ENCODE measurements at regions not wholly inside any gene's neighbourhood (a gene's known extent, or its start where the extent isn't known, plus 50 kb on each side); places are given as distances from the start of the nearest gene placed in this dataset.
A peak's percentile ranks its signal among the peaks of the same experiment; 100 is the strongest.

GRCh38 chr1:83773059-83773458 is 225.9 kb downstream of the TTLL7 start:
- FAIRE-seq (no peak), DNase-seq (ENCODE audit: low spot score) (no peak)

GRCh38 chr1:83770319-83770661 is 228.6 kb downstream of the TTLL7 start:
- FAIRE-seq (no peak), DNase-seq (ENCODE audit: low spot score) (no peak)

- no peak for FAIRE-seq
- no peak for DNase-seq (ENCODE audit: low spot score)
Observed at GRCh38 chr1:83769594-83770318, 229.2 kb downstream of the TTLL7 start.

GRCh38 chr1:83769072-83769471 is 229.9 kb downstream of the TTLL7 start:
- no peak for FAIRE-seq
- DNase-seq (ENCODE audit: low spot score), result no peak

GRCh38 chr1:83766241-83766691 is 232.7 kb downstream of the TTLL7 start:
- DNase-seq (ENCODE audit: low spot score), result no peak
- no peak for FAIRE-seq

GRCh38 chr1:83765125-83765524 is 233.8 kb downstream of the TTLL7 start:
- DNase-seq (ENCODE audit: low spot score), result no peak
- FAIRE-seq, result no peak

- DNase-seq (ENCODE audit: low spot score) (no peak), FAIRE-seq (no peak)
Observed at GRCh38 chr1:83764209-83764608, 234.7 kb downstream of the TTLL7 start.

GRCh38 chr1:83763361-83764095 is 235.4 kb downstream of the TTLL7 start:
- FAIRE-seq (no peak), DNase-seq (ENCODE audit: low spot score) (no peak)

- no peak for FAIRE-seq
- no peak for DNase-seq (ENCODE audit: low spot score)
Observed at GRCh38 chr1:83762416-83762815, 236.5 kb downstream of the TTLL7 start.

GRCh38 chr1:83762039-83762365 is 236.9 kb downstream of the TTLL7 start:
- no peak for DNase-seq (ENCODE audit: low spot score)
- FAIRE-seq, result no peak

- FAIRE-seq (no peak), DNase-seq (ENCODE audit: low spot score) (no peak)
Observed at GRCh38 chr1:83761167-83762038, 237.5 kb downstream of the TTLL7 start.

- DNase-seq (ENCODE audit: low spot score) (peak; percentile 6), FAIRE-seq (no peak)
Observed at GRCh38 chr1:83760226-83761021, 238.5 kb downstream of the TTLL7 start.

- FAIRE-seq (no peak), DNase-seq (ENCODE audit: low spot score) (no peak)
Observed at GRCh38 chr1:83756984-83757717, 241.8 kb downstream of the TTLL7 start.

- DNase-seq (ENCODE audit: low spot score) (no peak), FAIRE-seq (no peak)
Observed at GRCh38 chr1:83751602-83752001, 247.3 kb downstream of the TTLL7 start.

GRCh38 chr1:83750201-83750600 is 248.7 kb downstream of the TTLL7 start:
- DNase-seq (ENCODE audit: low spot score) (no peak), FAIRE-seq (no peak)

GRCh38 chr1:83747853-83748482 is 251.0 kb downstream of the TTLL7 start:
- DNase-seq (ENCODE audit: low spot score) (no peak), FAIRE-seq (no peak)

GRCh38 chr1:83746234-83746633 is 252.7 kb downstream of the TTLL7 start:
- no peak for DNase-seq (ENCODE audit: low spot score)
- FAIRE-seq, result no peak

GRCh38 chr1:83742446-83742845 is 256.5 kb downstream of the TTLL7 start:
- FAIRE-seq (no peak), DNase-seq (ENCODE audit: low spot score) (no peak)

- no peak for FAIRE-seq
- DNase-seq (ENCODE audit: low spot score), result no peak
Observed at GRCh38 chr1:83741770-83742169, 257.2 kb downstream of the TTLL7 start.

- FAIRE-seq (no peak), DNase-seq (ENCODE audit: low spot score) (no peak)
Observed at GRCh38 chr1:83741348-83741747, 257.6 kb downstream of the TTLL7 start.
